ENCODE measurements at regions not wholly inside any gene's neighbourhood (a gene's known extent, or its start where the extent isn't known, plus 50 kb on each side); places are given as distances from the start of the nearest gene placed in this dataset.

GRCh38 chr3:102078401-102078800 lies 229.1 kb downstream of the NFKBIZ start:
- no peaks in the 10 kb centered on the region for H3K36me3 ChIP-seq
- peaks cover 0 to 10% (median 0%) of the 10 kb centered on the region in 4 donors for H3K4me1 ChIP-seq
- peak overlapping the region in 3 of 4 donors; percentile 1 to 50 (median 39) for H3K27ac ChIP-seq
- TF ChIP-seq CTCF (IDR thresholded peaks at IDR 0.05), result no peak
- no peak for TF ChIP-seq POLR2A (IDR thresholded peaks at IDR 0.05)
- DNase-seq, result no peak
- no peak overlapping the region for H3K4me3 ChIP-seq
- H3K9me3 ChIP-seq, result no peaks in the 10 kb centered on the region
- H3K27me3 ChIP-seq, result no peaks in the 10 kb centered on the region

- H3K27me3 ChIP-seq, result no peaks in the 10 kb centered on the region
- DNase-seq, result peak in 2 of 3 donors; percentile 35 to 57
- TF ChIP-seq CTCF (IDR thresholded peaks at IDR 0.05) (no peak), POLR2A (IDR thresholded peaks at IDR 0.05) (no peak)
- H3K4me1 ChIP-seq, result peaks cover 0 to 10% (median 0%) of the 10 kb centered on the region in 4 donors
- no peak overlapping the region for H3K4me3 ChIP-seq
- no peaks in the 10 kb centered on the region for H3K36me3 ChIP-seq
- H3K9me3 ChIP-seq, result no peaks in the 10 kb centered on the region
- peak overlapping the region; percentile 1 to 66 (median 43) for H3K27ac ChIP-seq
Observed at GRCh38 chr3:102078854-102079808, 229.8 kb downstream of the NFKBIZ start.

DNA sequence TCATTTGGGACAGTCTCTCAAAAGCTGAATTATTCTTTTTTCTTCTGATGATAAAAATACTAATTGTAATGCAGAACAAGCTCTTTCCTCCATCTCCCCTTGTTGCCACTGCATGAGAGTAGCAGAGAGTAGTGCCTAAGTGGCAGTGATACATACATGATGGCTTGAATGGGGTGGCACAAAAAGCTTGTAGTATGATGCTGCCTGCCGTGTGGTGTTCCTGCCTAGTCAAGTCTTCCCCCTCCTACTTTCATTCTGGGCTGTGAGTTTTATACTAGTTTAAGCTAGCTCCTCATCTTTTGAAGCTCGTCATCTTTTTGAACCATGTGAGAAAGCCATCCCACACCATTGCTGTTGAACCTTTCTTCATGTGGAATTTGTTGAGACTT lies 230.5 kb downstream of the NFKBIZ start:
- Histone ChIP-seq H3K4me3 (no peak overlapping the region), H3K9me3 (no peaks in the 10 kb centered on the region), H3K27me3 (no peaks in the 10 kb centered on the region), H3K36me3 (no peaks in the 10 kb centered on the region), H3K4me1 (peaks cover 0 to 11% (median 0%) of the 10 kb centered on the region in 4 donors), H3K27ac (peak overlapping the region in 1 of 4 donors; percentile 1)
- no peak for TF ChIP-seq CTCF (IDR thresholded peaks at IDR 0.05)
- TF ChIP-seq POLR2A (IDR thresholded peaks at IDR 0.05), result no peak
- no peak for DNase-seq

GRCh38 chr3:102081572-102082289 lies 232.4 kb downstream of the NFKBIZ start:
- no peak for DNase-seq
- no peak for TF ChIP-seq CTCF (IDR thresholded peaks at IDR 0.05)
- no peak for TF ChIP-seq POLR2A (IDR thresholded peaks at IDR 0.05)
- H3K4me1 ChIP-seq, result peaks cover 0 to 20% (median 0%) of the 10 kb centered on the region in 4 donors

DNA sequence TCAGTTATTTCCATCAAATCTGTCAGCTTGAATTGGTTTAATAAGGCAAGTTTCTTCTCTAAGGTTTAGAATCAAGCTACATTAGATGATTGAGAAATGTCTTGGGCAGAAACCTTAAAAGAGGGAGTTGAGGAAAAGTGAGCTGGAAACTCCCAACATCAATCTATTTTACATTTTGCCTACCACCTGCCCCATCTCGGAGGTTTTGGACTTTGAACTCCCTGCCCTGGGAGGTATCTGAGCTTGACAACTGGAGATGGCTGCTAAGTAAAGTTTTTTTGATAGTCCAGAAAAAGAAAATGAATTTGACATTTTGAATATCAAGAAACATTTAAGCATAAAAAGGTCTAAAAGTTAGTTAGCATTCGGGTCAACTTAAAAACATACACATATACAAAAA lies 234.2 kb downstream of the NFKBIZ start:
- Histone ChIP-seq H3K4me3 (no peak overlapping the region), H3K9me3 (no peaks in the 10 kb centered on the region), H3K36me3 (no peaks in the 10 kb centered on the region), H3K27ac (no peak overlapping the region), H3K27me3 (no peaks in the 10 kb centered on the region), H3K4me1 (peaks cover 0 to 19% (median 0%) of the 10 kb centered on the region in 4 donors)
- no peak for TF ChIP-seq CTCF (IDR thresholded peaks at IDR 0.05)
- no peak for TF ChIP-seq POLR2A (IDR thresholded peaks at IDR 0.05)
- DNase-seq, result no peak

More at GRCh38 chr3:102081572-102082289, 232.4 kb downstream of the NFKBIZ start:
- Histone ChIP-seq H3K36me3 (no peaks in the 10 kb centered on the region), H3K27ac (no peak overlapping the region), H3K27me3 (no peaks in the 10 kb centered on the region), H3K4me3 (no peak overlapping the region), H3K9me3 (no peaks in the 10 kb centered on the region)

All from Peyer's patch (tissue), 4 donors.